Choroid plexus epithelial cell (primary cell): ENCODE measurements at regions not wholly inside any gene's neighbourhood (a gene's known extent, or its start where the extent isn't known, plus 50 kb on each side); places are given as distances from the start of the nearest gene placed in this dataset.

Experiments
- DNase-seq: peaks from one replicate; pipeline ENCODE4 v3.0.0-alpha.2; 2010; ENCODE audit warnings: low read depth
- H3K4me3 ChIP-seq: 2 replicates; pipeline ENCODE4 v1.5.1; 2011; ENCODE audit warnings: low read depth, mild to moderate bottlenecking, control low read depth, low read length, moderate library complexity
- TF ChIP-seq, protein P1 (sequence below): conservative IDR thresholded peaks from 2 replicates; pipeline ENCODE4 v1.5.1; 2011; ENCODE audit warnings: low read depth, mild to moderate bottlenecking, control low read depth, inconsistent platforms, low read length, moderate library complexity

- no peak overlapping the region for H3K4me3 ChIP-seq
- TF ChIP-seq, protein P1, sequence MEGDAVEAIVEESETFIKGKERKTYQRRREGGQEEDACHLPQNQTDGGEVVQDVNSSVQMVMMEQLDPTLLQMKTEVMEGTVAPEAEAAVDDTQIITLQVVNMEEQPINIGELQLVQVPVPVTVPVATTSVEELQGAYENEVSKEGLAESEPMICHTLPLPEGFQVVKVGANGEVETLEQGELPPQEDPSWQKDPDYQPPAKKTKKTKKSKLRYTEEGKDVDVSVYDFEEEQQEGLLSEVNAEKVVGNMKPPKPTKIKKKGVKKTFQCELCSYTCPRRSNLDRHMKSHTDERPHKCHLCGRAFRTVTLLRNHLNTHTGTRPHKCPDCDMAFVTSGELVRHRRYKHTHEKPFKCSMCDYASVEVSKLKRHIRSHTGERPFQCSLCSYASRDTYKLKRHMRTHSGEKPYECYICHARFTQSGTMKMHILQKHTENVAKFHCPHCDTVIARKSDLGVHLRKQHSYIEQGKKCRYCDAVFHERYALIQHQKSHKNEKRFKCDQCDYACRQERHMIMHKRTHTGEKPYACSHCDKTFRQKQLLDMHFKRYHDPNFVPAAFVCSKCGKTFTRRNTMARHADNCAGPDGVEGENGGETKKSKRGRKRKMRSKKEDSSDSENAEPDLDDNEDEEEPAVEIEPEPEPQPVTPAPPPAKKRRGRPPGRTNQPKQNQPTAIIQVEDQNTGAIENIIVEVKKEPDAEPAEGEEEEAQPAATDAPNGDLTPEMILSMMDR = no peak
- DNase-seq = no peak
Measured at GRCh38 chr3:95408464-95408862, 1345.6 kb downstream of the NSUN3 start.

DNA sequence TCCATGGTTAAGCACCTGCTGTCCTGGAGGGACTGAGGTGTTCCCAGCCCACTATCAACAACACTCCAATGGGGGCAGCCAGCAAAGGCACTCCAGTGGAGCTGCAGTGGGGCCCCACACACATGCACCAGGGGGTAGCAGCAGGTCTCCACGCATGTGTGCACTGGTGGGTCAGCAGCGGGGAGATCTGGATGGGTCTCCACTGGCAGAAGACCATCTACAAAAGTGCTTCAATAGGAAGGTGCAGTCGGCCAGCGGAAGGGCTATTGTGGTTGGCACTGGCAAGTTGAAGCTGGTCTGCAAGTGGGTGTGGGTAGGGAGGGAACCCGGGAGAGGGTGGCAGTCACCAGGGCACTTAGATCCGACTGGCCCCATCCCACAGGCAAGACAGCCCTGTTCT is 1355.4 kb downstream of the NSUN3 start:
- DNase-seq = no peak
- TF ChIP-seq, protein P1 = no peak
- H3K4me3 ChIP-seq = no peak overlapping the region

DNA sequence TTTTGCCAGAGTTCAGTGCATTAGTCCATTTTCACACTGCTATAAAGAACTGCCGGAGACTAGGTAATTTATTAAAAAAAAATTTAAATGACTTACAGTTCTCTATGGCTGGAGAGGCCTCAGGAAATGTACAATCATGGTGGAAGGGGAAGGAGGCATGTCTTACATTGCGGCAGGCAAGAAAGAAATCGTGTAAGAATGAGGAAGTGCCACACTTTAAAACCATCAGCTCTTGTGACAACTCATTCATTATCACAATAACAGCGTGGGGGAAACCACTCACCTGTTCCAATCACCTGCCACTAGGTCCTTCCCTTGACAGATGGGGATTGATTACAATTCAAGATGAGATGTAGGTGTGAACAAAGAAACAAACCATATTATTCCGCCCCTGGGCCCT is 1361.4 kb downstream of the NSUN3 start:
- H3K4me3 ChIP-seq = no peak overlapping the region
- TF ChIP-seq, protein P1 = no peak
- no peak for DNase-seq

GRCh38 chr3:95434491-95434890 is 1371.6 kb downstream of the NSUN3 start:
- H3K4me3 ChIP-seq = no peak overlapping the region
- DNase-seq = no peak
- TF ChIP-seq, protein P1 = no peak

DNA sequence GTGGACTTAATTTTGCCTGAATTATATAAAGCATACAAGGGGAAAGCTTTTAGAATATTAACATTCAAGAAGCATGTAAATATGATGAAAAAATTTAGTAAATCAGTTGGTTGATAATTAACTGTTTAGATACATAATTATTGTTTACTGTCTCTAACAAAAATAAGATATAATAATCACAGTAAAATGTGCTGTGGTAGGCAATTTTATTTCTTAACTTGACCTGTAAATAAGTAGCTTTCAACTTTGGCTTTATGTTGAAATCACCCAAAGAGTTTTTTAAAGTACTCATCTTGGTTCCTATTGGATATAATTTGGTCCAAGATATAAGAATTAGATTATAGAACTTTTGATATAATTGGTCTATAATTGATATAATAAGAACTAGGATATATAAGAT is 1374.5 kb downstream of the NSUN3 start:
- DNase-seq = no peak
- H3K4me3 ChIP-seq = no peak overlapping the region
- TF ChIP-seq, protein P1 = no peak

DNA sequence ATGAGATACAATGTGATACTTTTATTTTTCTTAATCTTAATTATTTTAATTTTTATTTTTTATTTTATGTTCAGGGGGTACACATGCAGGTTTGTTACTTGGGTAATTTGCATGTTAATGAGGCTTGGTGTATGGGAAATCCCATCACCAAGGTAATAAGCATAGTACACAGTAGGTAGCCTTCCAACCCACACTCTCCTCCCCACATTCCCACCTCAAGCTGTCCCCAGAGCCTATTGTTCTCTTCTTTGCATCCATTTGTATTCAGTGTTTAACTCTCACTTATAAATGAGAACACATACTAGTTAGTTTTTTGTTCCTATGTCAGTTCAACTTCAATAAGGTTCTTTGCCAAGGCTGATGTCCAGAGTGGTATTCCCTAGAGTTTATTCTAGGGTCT is 1375.4 kb downstream of the NSUN3 start:
- TF ChIP-seq, protein P1 = no peak
- no peak for DNase-seq
- no peak overlapping the region for H3K4me3 ChIP-seq

- H3K4me3 ChIP-seq = no peak overlapping the region
- TF ChIP-seq, protein P1 = no peak
- DNase-seq = no peak
Measured at GRCh38 chr3:95442766-95443165, 1371.6 kb upstream of the EPHA6 start.
